Esophagus squamous epithelium (tissue), 5 donors: ENCODE measurements at regions not wholly inside any gene's neighbourhood (a gene's known extent, or its start where the extent isn't known, plus 50 kb on each side); places are given as distances from the start of the nearest gene placed in this dataset.

ENCODE experiments used
- DNase-seq: peaks from one replicate; lab custom pipeline; 2025; lab: John Stamatoyannopoulos, UW
- H3K27ac ChIP-seq, 4 donors: fragments of 200-600 bp; sonication (generic); one replicate each; pipeline ENCODE4 v1.5.1; 2016 to 2019; ENCODE audit warnings: mild to moderate bottlenecking in 1 of 4
- H3K27me3 ChIP-seq, 4 donors: fragments of 200-600 bp; sonication (generic); 1 replicate in 3 of 4; 2 replicates in 1 of 4; pipeline versions ENCODE4 v1.5.1 to v1.6.0; 2017 to 2021; ENCODE audit warnings: antibody characterized with exemption in 1 of 4
- H3K36me3 ChIP-seq, 3 donors: fragments of 200-600 bp; sonication (generic); one replicate each; pipeline ENCODE4 v1.5.1; 2016 to 2019
- H3K4me1 ChIP-seq, 3 donors: fragments of 200-600 bp; sonication (generic); one replicate each; pipeline ENCODE4 v1.5.1; 2017 to 2019
- H3K4me3 ChIP-seq, 4 donors: fragments of 200-600 bp; sonication (generic); 1 replicate in 3 of 4; 2 replicates in 1 of 4; pipeline ENCODE4 v1.5.1; 2016 to 2019; ENCODE audit warnings: mild to moderate bottlenecking in 2 of 4, moderate library complexity in 1 of 4
- H3K9me3 ChIP-seq, 3 donors: fragments of 200-600 bp; sonication (generic); one replicate each; pipeline ENCODE4 v1.5.1; 2016 to 2019
- POLR2A ChIP-seq, 4 donors: fragments of 450-650 bp; IDR thresholded peaks; one replicate each; pipeline ENCODE4 v1.6.1; 2017; ENCODE audit warnings: antibody characterized with exemption in 4 of 4, mild to moderate bottlenecking in 4 of 4, moderate library complexity in 3 of 4
- WGBS, 2 donors: methylation state at CpG; one replicate each; pipeline ENCODE4 v1.1.5; 2018; 5-methylcytosine and 5-hydroxymethylcytosine counted together
- intact Hi-C: fragments of 100-400 bp; cut with DNase I; formaldehyde crosslinking; loops from one replicate; pipeline ENCODE4 v1.15.0; 2022
- TF ChIP-seq, protein P1 (sequence below), 6 experiments: fragments of 450-650 bp in 4 of 6; fragments of 200-600 bp in 2 of 6; sonication (generic) in 2 of 6; IDR thresholded peaks; one replicate each; pipeline ENCODE4 v1.5.1; 2016 to 2019; ENCODE audit warnings: antibody characterized with exemption in 6 of 6, mild to moderate bottlenecking in 4 of 6, moderate library complexity in 4 of 6
- donor health status: DM: yes; HTN: yes; CAD: no.

- no peaks in the 10 kb centered on the region for H3K36me3 ChIP-seq
- no peak overlapping the region for H3K4me3 ChIP-seq
- H3K27ac ChIP-seq = no peak overlapping the region
- WGBS, 2 donors = 59 to 77% methylated on average over 4 to 5 of the region's 5 CpGs
- peaks cover 0 to 14% (median 0%) of the 10 kb centered on the region in 3 donors for H3K4me1 ChIP-seq
- intact Hi-C loops = no loop called here
- no peaks in the 10 kb centered on the region for H3K27me3 ChIP-seq
- no peak for TF ChIP-seq POLR2A (IDR thresholded peaks at IDR 0.05)
- TF ChIP-seq, protein P1, sequence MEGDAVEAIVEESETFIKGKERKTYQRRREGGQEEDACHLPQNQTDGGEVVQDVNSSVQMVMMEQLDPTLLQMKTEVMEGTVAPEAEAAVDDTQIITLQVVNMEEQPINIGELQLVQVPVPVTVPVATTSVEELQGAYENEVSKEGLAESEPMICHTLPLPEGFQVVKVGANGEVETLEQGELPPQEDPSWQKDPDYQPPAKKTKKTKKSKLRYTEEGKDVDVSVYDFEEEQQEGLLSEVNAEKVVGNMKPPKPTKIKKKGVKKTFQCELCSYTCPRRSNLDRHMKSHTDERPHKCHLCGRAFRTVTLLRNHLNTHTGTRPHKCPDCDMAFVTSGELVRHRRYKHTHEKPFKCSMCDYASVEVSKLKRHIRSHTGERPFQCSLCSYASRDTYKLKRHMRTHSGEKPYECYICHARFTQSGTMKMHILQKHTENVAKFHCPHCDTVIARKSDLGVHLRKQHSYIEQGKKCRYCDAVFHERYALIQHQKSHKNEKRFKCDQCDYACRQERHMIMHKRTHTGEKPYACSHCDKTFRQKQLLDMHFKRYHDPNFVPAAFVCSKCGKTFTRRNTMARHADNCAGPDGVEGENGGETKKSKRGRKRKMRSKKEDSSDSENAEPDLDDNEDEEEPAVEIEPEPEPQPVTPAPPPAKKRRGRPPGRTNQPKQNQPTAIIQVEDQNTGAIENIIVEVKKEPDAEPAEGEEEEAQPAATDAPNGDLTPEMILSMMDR (IDR thresholded peaks at IDR 0.05) = no peak
- no peaks in the 10 kb centered on the region for H3K9me3 ChIP-seq
- no peak for DNase-seq
Measured at GRCh38 chr5:125034331-125034730, 287.9 kb upstream of the ZNF608 start.

DNA sequence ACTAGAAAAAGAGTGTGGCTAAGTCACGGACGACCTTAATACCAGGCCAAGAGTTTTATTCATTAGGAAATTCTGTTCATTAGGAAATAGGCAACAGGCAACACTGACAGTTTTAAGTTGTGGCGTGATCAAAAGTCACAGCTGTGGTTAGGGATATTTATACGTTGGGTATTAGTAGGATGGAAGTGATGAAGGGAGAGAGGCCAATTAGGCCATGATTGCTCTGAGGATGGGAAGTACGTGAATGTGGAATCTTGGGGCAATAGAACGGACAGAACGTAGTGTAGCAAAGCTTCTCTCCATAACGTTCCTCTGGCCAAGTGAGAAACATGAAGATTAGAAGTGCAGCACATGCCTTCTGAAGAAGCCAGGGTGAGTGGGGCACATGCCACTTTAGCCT lies 290.1 kb upstream of the ZNF608 start:
- intact Hi-C loops = no loop called here
- 87 to 89% methylated on average over 8 of the region's 8 CpGs for WGBS, 2 donors
- Histone ChIP-seq H3K4me3 (no peak overlapping the region), H3K27ac (no peak overlapping the region), H3K4me1 (peaks cover 0 to 14% (median 0%) of the 10 kb centered on the region in 3 donors), H3K9me3 (no peaks in the 10 kb centered on the region), H3K27me3 (no peaks in the 10 kb centered on the region), H3K36me3 (no peaks in the 10 kb centered on the region)
- TF ChIP-seq, protein P1 (IDR thresholded peaks at IDR 0.05) = no peak
- no peak for TF ChIP-seq POLR2A (IDR thresholded peaks at IDR 0.05)
- DNase-seq = no peak

- Histone ChIP-seq H3K27ac (no peak overlapping the region), H3K4me1 (peaks cover 0 to 19% (median 0%) of the 10 kb centered on the region in 3 donors), H3K27me3 (no peaks in the 10 kb centered on the region), H3K9me3 (no peaks in the 10 kb centered on the region), H3K36me3 (no peaks in the 10 kb centered on the region), H3K4me3 (no peak overlapping the region)
- 94 to 100% methylated on average over 1 of the region's 1 CpG for WGBS, 2 donors
- intact Hi-C loops = no loop called here
- DNase-seq = no peak
- TF ChIP-seq, protein P1 (IDR thresholded peaks at IDR 0.05) = no peak
- no peak for TF ChIP-seq POLR2A (IDR thresholded peaks at IDR 0.05)
Measured at GRCh38 chr5:125037020-125037419, 290.6 kb upstream of the ZNF608 start.

- 85 to 89% methylated on average over 7 of the region's 7 CpGs for WGBS, 2 donors
- Histone ChIP-seq H3K36me3 (no peaks in the 10 kb centered on the region), H3K4me3 (no peak overlapping the region), H3K27ac (no peak overlapping the region), H3K27me3 (no peaks in the 10 kb centered on the region), H3K4me1 (peaks cover 0 to 24% (median 0%) of the 10 kb centered on the region in 3 donors), H3K9me3 (no peaks in the 10 kb centered on the region)
- intact Hi-C loops = no loop called here
- TF ChIP-seq POLR2A (IDR thresholded peaks at IDR 0.05) = no peak
- TF ChIP-seq, protein P1 (IDR thresholded peaks at IDR 0.05) = no peak
- DNase-seq = no peak
Measured at GRCh38 chr5:125037530-125037929, 291.1 kb upstream of the ZNF608 start.

- no peak for DNase-seq
- TF ChIP-seq, protein P1 (IDR thresholded peaks at IDR 0.05) = no peak
- TF ChIP-seq POLR2A (IDR thresholded peaks at IDR 0.05) = no peak
- Histone ChIP-seq H3K36me3 (no peaks in the 10 kb centered on the region), H3K4me3 (no peak overlapping the region), H3K4me1 (peaks cover under 1 to 33% (median 2%) of the 10 kb centered on the region in 3 donors), H3K9me3 (no peaks in the 10 kb centered on the region), H3K27me3 (no peaks in the 10 kb centered on the region), H3K27ac (no peak overlapping the region)
- 70 to 78% methylated on average over 5 of the region's 5 CpGs for WGBS, 2 donors
- intact Hi-C loops = no loop called here
Measured at GRCh38 chr5:125038477-125038876, 292.0 kb upstream of the ZNF608 start.
